Mesothelial cell of epicardium (in vitro differentiated cells): ENCODE measurements at regions not wholly inside any gene's neighbourhood (a gene's known extent, or its start where the extent isn't known, plus 50 kb on each side); places are given as distances from the start of the nearest gene placed in this dataset.

Experiments
- DNase-seq, 2 experiments: peaks; one replicate each; pipeline ENCODE4 v3.0.0; 2021; ENCODE audit warnings: low spot score in 2 of 2; ENCODE audit not compliant: unreplicated experiment in 2 of 2
- H3K27ac Mint-ChIP-seq: 2 replicates; pipeline ENCODE4 v1.8.0; 2021; ENCODE audit warnings: mixed read lengths
- H3K27me3 Mint-ChIP-seq: 2 replicates; pipeline ENCODE4 v1.8.0; 2021; ENCODE audit warnings: low read depth, mixed read lengths
- H3K36me3 Mint-ChIP-seq: 2 replicates; pipeline ENCODE4 v1.8.0; 2021; ENCODE audit warnings: mixed read lengths
- H3K4me1 Mint-ChIP-seq: 2 replicates; pipeline ENCODE4 v1.8.0; 2021; ENCODE audit warnings: mixed read lengths
- H3K4me3 Mint-ChIP-seq: 2 replicates; pipeline ENCODE4 v1.8.0; 2021; ENCODE audit warnings: mild to moderate bottlenecking, moderate library complexity, mixed read lengths
- H3K9me3 Mint-ChIP-seq: 2 replicates; pipeline ENCODE4 v1.8.0; 2021; ENCODE audit warnings: mixed read lengths
- CTCF ChIP-seq: fragments of 200-600 bp; sonication (generic); IDR thresholded peaks from one replicate; pipeline ENCODE4 v1.5.0; 2021; ENCODE audit warnings: antibody characterized with exemption; ENCODE audit not compliant: unreplicated experiment

GRCh38 chr1:95497566-95497965 is 263.6 kb downstream of the RWDD3 start:
- Mint-ChIP-seq H3K4me1 (no peaks in the 10 kb centered on the region), H3K27me3 (no peaks in the 10 kb centered on the region)

GRCh38 chr1:95503278-95504030 is 269.4 kb downstream of the RWDD3 start:
- no peaks in the 10 kb centered on the region for H3K4me1 Mint-ChIP-seq
- no peak overlapping the region for H3K4me3 Mint-ChIP-seq
- H3K9me3 Mint-ChIP-seq = no peaks in the 10 kb centered on the region
- no peak for TF ChIP-seq CTCF
- no peak overlapping the region for H3K27ac Mint-ChIP-seq
- DNase-seq = no peak
- peaks cover 14% of the 10 kb centered on the region for H3K27me3 Mint-ChIP-seq
- no peaks in the 10 kb centered on the region for H3K36me3 Mint-ChIP-seq

More at GRCh38 chr1:95497566-95497965, 263.6 kb downstream of the RWDD3 start:
- Mint-ChIP-seq H3K4me3 (no peak overlapping the region), H3K27ac (no peak overlapping the region), H3K9me3 (no peaks in the 10 kb centered on the region), H3K36me3 (no peaks in the 10 kb centered on the region)
- TF ChIP-seq CTCF = no peak
- DNase-seq = no peak

GRCh38 chr1:95504321-95504720 is 270.3 kb downstream of the RWDD3 start:
- TF ChIP-seq CTCF = no peak
- Mint-ChIP-seq H3K9me3 (no peaks in the 10 kb centered on the region), H3K36me3 (no peaks in the 10 kb centered on the region), H3K4me1 (no peaks in the 10 kb centered on the region), H3K27me3 (peaks cover 14% of the 10 kb centered on the region), H3K4me3 (no peak overlapping the region), H3K27ac (no peak overlapping the region)
- no peak for DNase-seq

- no peak for DNase-seq
- H3K27ac Mint-ChIP-seq = no peak overlapping the region
- peaks cover 17% of the 10 kb centered on the region for H3K4me1 Mint-ChIP-seq
- no peaks in the 10 kb centered on the region for H3K36me3 Mint-ChIP-seq
- H3K9me3 Mint-ChIP-seq = no peaks in the 10 kb centered on the region
- no peak for TF ChIP-seq CTCF
- no peak overlapping the region for H3K4me3 Mint-ChIP-seq
- peaks cover 14% of the 10 kb centered on the region for H3K27me3 Mint-ChIP-seq
Measured at GRCh38 chr1:95506736-95507414, 272.9 kb downstream of the RWDD3 start.

GRCh38 chr1:95509989-95510388 is 276.0 kb downstream of the RWDD3 start:
- Mint-ChIP-seq H3K4me1 (peaks cover 28% of the 10 kb centered on the region), H3K36me3 (no peaks in the 10 kb centered on the region), H3K27ac (no peak overlapping the region), H3K27me3 (peaks cover 9% of the 10 kb centered on the region), H3K4me3 (no peak overlapping the region), H3K9me3 (no peaks in the 10 kb centered on the region)
- no peak for DNase-seq
- no peak for TF ChIP-seq CTCF
